Renal cortex interstitium (tissue), 11 donors: ENCODE measurements at regions not wholly inside any gene's neighbourhood (a gene's known extent, or its start where the extent isn't known, plus 50 kb on each side); places are given as distances from the start of the nearest gene placed in this dataset.
"Not testable (repeated sequence)": the region's sequence is repeated elsewhere in the genome, so short reads cannot be mapped to it uniquely, and the experiment has no call there.

Source experiments
- DNase-seq, 11 donors: peaks; one replicate each; pipeline ENCODE4 v3.0.0-alpha.2; 2013; ENCODE audit warnings: low read depth in 9 of 11, low spot score in 4 of 11; ENCODE audit errors: extremely low read depth in 1 of 11

- no peak for DNase-seq
Observed at GRCh38 chr4:186840771-186841301, 117.2 kb upstream of the FAT1 start.

- DNase-seq: no peak
Observed at GRCh38 chr4:186844059-186844681, 120.5 kb upstream of the FAT1 start.

GRCh38 chr4:186845137-186845842, 121.6 kb upstream of the FAT1 start:
- DNase-seq: no peak

- no peak for DNase-seq
Observed at GRCh38 chr4:186846426-186846825, 122.8 kb upstream of the FAT1 start.

GRCh38 chr4:186847429-186848131, 123.9 kb upstream of the FAT1 start:
- not testable (repeated sequence) for DNase-seq

- DNase-seq: no peak
Observed at GRCh38 chr4:186848437-186848836, 124.8 kb upstream of the FAT1 start.

GRCh38 chr4:186851291-186852072, 127.8 kb upstream of the FAT1 start:
- no peak for DNase-seq

GRCh38 chr4:186852073-186852420, 128.4 kb upstream of the FAT1 start:
- DNase-seq: no peak

- no peak for DNase-seq
Observed at GRCh38 chr4:186852964-186853391, 129.3 kb upstream of the FAT1 start.

GRCh38 chr4:186854256-186854655, 130.6 kb upstream of the FAT1 start:
- DNase-seq: no peak

- no peak for DNase-seq
Observed at GRCh38 chr4:186855111-186855510, 131.5 kb upstream of the FAT1 start.

GRCh38 chr4:186857793-186858192, 134.1 kb upstream of the FAT1 start:
- no peak for DNase-seq

- no peak for DNase-seq
Observed at GRCh38 chr4:186858355-186858754, 134.7 kb upstream of the FAT1 start.

GRCh38 chr4:186859420-186859819, 135.8 kb upstream of the FAT1 start:
- no peak for DNase-seq

GRCh38 chr4:186861317-186861716, 137.7 kb upstream of the FAT1 start:
- no peak for DNase-seq

- DNase-seq: no peak
Observed at GRCh38 chr4:186871856-186872255, 148.2 kb upstream of the FAT1 start.

- DNase-seq: not testable (repeated sequence)
Observed at GRCh38 chr4:186873095-186873494, 149.4 kb upstream of the FAT1 start.

GRCh38 chr4:186875476-186875875, 151.8 kb upstream of the FAT1 start:
- DNase-seq: no peak

GRCh38 chr4:186876961-186877626, 153.4 kb upstream of the FAT1 start:
- DNase-seq: no peak
